ENCODE measurements at regions not wholly inside any gene's neighbourhood (a gene's known extent, or its start where the extent isn't known, plus 50 kb on each side); places are given as distances from the start of the nearest gene placed in this dataset.

DNA sequence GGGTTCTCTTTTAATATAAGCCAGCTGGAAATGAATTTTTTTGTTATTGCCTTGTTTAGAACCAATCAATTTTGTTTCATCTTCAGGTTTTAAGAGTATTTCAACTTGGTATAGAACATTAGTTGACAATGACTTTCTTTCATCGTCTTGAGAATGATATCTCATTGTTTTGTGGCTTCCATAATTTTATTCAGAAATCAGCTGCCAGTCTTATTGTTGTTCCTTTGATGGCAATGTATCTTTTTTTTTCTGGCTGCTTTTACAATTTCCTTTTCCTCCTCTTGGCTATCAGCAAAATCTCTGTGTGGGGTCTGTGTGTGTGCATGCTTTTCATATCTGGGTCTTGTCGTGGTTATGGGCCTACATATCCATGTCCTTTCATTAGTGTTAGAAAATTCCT is 1536.4 kb upstream of the TENM3 start:
- Histone ChIP-seq H3K4ac (ENCODE audit: low read length) (no peak overlapping the region), H2BK15ac (ENCODE audit: low read length) (no peak overlapping the region), H3K18ac (ENCODE audit: low read length) (no peak overlapping the region), H4K8ac (ENCODE audit: low read depth, low read length) (no peak overlapping the region), H3K14ac (ENCODE audit: low read length) (no peak overlapping the region), H4K91ac (ENCODE audit: low read depth, low read length, poor library complexity) (no peak overlapping the region), H3K79me1 (ENCODE audit: low read depth, low read length) (no peaks in the 10 kb centered on the region), H2BK5ac (ENCODE audit: low read length) (no peak overlapping the region), H3K4me3 (ENCODE audit: low read length in 2 of 2) (no peak overlapping the region), H3K27ac (replicated peaks; ENCODE audit: low read length) (no peak overlapping the region), H2BK12ac (ENCODE audit: low read length) (no peak overlapping the region), H3K23ac (ENCODE audit: low read depth, low read length, poor library complexity) (no peak overlapping the region), H3K4me2 (ENCODE audit: insufficient read depth, low read length, poor library complexity, severe bottlenecking) (no peak overlapping the region), H3K4me1 (ENCODE audit: control insufficient read depth in 2 of 2, insufficient read depth in 1 of 2, low read depth in 1 of 2, low read length in 2 of 2) (no peaks in the 10 kb centered on the region), H3K36me3 (replicated peaks in 1 of 2; ENCODE audit: control insufficient read depth in 2 of 2, insufficient read depth in 2 of 2, low read length in 2 of 2) (no peaks in the 10 kb centered on the region), H3K9ac (ENCODE audit: low read depth, low read length, poor library complexity) (no peak overlapping the region), H2BK120ac (ENCODE audit: low read depth, low read length) (no peak overlapping the region), H3K9me3 (replicated peaks in 1 of 2; ENCODE audit: control insufficient read depth in 2 of 2, insufficient read depth in 1 of 2, low read depth in 1 of 2, low read length in 2 of 2) (peaks cover 0 to 1% of the 10 kb centered on the region in 2 donors), H2AK5ac (ENCODE audit: low read depth, low read length) (no peak overlapping the region), H3K27me3 (ENCODE audit: control insufficient read depth in 3 of 3, insufficient read depth in 3 of 3, low read depth in 1 of 3, low read length in 3 of 3) (no peaks in the 10 kb centered on the region), H2AFZ (ENCODE audit: low read length) (no peak overlapping the region)
- DNase-seq (ENCODE audit: low spot score): no peak
- WGBS, 2 donors (ENCODE audit: extremely low coverage in 2 of 2, insufficient read length in 2 of 2, insufficient replicate concordance in 1 of 2): no CpG with 5 or more reads among the region's 2 CpGs

DNA sequence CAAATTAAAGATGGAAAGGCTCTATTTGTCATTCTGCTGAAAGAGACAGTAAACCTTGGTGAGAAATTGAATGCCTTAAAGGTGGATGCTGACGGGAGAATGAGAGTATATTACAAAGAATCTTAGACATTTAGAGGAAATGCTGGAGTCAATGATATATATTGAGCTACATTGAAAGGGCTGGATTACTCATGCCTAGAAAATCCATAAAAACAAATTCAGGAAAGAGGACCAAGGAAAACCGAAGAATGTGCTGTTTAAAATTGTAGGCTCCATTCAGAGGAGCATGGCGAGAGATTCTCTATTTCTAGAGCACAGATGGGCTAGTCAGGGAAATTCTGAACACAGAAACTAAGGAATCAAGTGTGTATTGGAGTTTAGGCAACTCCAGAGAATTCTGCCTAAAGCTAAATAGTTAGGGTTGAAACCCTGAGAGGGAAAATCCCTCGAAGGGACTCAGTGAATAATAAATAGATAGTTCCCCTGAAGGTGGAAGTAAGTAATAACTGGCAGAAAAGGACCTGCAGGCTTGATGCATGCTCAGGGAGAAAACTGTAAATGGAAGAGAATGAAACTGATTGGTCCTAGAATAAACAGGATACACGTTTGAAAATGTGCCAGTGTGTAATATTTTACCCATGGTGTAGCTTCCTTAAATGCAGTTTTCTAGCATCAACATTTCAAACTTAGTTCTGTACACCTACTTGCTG is 1532.4 kb upstream of the TENM3 start:
- Histone ChIP-seq H2AK5ac (ENCODE audit: low read depth, low read length) (no peak overlapping the region), H2BK15ac (ENCODE audit: low read length) (no peak overlapping the region), H3K14ac (ENCODE audit: low read length) (no peak overlapping the region), H2BK12ac (ENCODE audit: low read length) (no peak overlapping the region), H3K4me2 (ENCODE audit: insufficient read depth, low read length, poor library complexity, severe bottlenecking) (no peak overlapping the region), H3K4ac (ENCODE audit: low read length) (no peak overlapping the region), H2BK5ac (ENCODE audit: low read length) (no peak overlapping the region), H4K91ac (ENCODE audit: low read depth, low read length, poor library complexity) (no peak overlapping the region), H3K27me3 (ENCODE audit: control insufficient read depth in 3 of 3, insufficient read depth in 3 of 3, low read depth in 1 of 3, low read length in 3 of 3) (no peaks in the 10 kb centered on the region), H4K8ac (ENCODE audit: low read depth, low read length) (no peak overlapping the region), H3K23ac (ENCODE audit: low read depth, low read length, poor library complexity) (no peak overlapping the region), H3K27ac (replicated peaks; ENCODE audit: low read length) (no peak overlapping the region), H3K36me3 (replicated peaks in 1 of 2; ENCODE audit: control insufficient read depth in 2 of 2, insufficient read depth in 2 of 2, low read length in 2 of 2) (no peaks in the 10 kb centered on the region), H3K9ac (ENCODE audit: low read depth, low read length, poor library complexity) (no peak overlapping the region), H2AFZ (ENCODE audit: low read length) (no peak overlapping the region), H3K18ac (ENCODE audit: low read length) (no peak overlapping the region), H3K79me1 (ENCODE audit: low read depth, low read length) (no peaks in the 10 kb centered on the region), H2BK120ac (ENCODE audit: low read depth, low read length) (no peak overlapping the region), H3K9me3 (replicated peaks in 1 of 2; ENCODE audit: control insufficient read depth in 2 of 2, insufficient read depth in 1 of 2, low read depth in 1 of 2, low read length in 2 of 2) (peaks cover 0 to 1% of the 10 kb centered on the region in 2 donors), H3K4me3 (ENCODE audit: low read length in 2 of 2) (no peak overlapping the region), H3K4me1 (ENCODE audit: control insufficient read depth in 2 of 2, insufficient read depth in 1 of 2, low read depth in 1 of 2, low read length in 2 of 2) (no peaks in the 10 kb centered on the region)
- no CpG with 5 or more reads among the region's 5 CpGs for WGBS, 2 donors (ENCODE audit: extremely low coverage in 2 of 2, insufficient read length in 2 of 2, insufficient replicate concordance in 1 of 2)
- DNase-seq (ENCODE audit: low spot score): no peak

DNA sequence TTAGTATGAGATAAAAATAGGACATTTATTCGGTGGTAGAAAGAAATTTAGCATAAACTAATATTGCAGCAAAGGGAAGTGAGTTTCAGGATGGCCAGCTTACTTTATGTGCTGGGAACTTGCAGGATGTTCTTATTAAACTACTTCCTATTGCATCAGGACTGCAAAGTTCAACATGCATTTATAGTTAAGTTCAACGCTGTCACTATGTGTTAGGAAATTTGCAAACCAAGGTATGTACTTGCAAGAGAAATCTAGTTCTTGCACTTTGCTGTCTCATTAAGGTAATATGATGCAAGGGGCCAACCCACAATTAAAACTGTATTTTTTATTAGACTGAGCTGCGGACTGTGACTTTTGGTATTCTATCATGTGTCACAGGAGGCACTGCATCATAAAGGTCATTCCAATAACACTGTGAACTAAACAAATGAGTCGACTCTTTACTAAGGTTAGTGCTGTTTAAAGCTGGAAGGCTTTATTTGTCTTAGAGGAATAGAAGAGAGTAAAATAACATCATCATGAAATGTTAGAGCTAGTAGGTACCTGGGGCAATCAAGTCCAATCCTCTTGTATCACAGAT is 1525.7 kb upstream of the TENM3 start:
- no peak overlapping the region for H2BK12ac ChIP-seq (ENCODE audit: low read length)
- no peak overlapping the region for H3K23ac ChIP-seq (ENCODE audit: low read depth, low read length, poor library complexity)
- no peaks in the 10 kb centered on the region for H3K36me3 ChIP-seq (replicated peaks in 1 of 2; ENCODE audit: control insufficient read depth in 2 of 2, insufficient read depth in 2 of 2, low read length in 2 of 2)
- no peak overlapping the region for H2BK5ac ChIP-seq (ENCODE audit: low read length)
- no peak overlapping the region for H3K4me2 ChIP-seq (ENCODE audit: insufficient read depth, low read length, poor library complexity, severe bottlenecking)
- no peak for DNase-seq (ENCODE audit: low spot score)
- no peaks in the 10 kb centered on the region for H3K79me1 ChIP-seq (ENCODE audit: low read depth, low read length)
- H3K14ac ChIP-seq (ENCODE audit: low read length): no peak overlapping the region
- H3K27me3 ChIP-seq (ENCODE audit: control insufficient read depth in 3 of 3, insufficient read depth in 3 of 3, low read depth in 1 of 3, low read length in 3 of 3): peaks cover 0 to 4% (median 0%) of the 10 kb centered on the region in 3 experiments
- H3K4me1 ChIP-seq (ENCODE audit: control insufficient read depth in 2 of 2, insufficient read depth in 1 of 2, low read depth in 1 of 2, low read length in 2 of 2): no peaks in the 10 kb centered on the region
- H2AFZ ChIP-seq (ENCODE audit: low read length): no peak overlapping the region
- H4K8ac ChIP-seq (ENCODE audit: low read depth, low read length): no peak overlapping the region
- H3K9me3 ChIP-seq (replicated peaks in 1 of 2; ENCODE audit: control insufficient read depth in 2 of 2, insufficient read depth in 1 of 2, low read depth in 1 of 2, low read length in 2 of 2): no peaks in the 10 kb centered on the region
- H3K4me3 ChIP-seq (ENCODE audit: low read length in 2 of 2): no peak overlapping the region
- H4K91ac ChIP-seq (ENCODE audit: low read depth, low read length, poor library complexity): no peak overlapping the region
- H3K4ac ChIP-seq (ENCODE audit: low read length): no peak overlapping the region
- no peak overlapping the region for H2BK120ac ChIP-seq (ENCODE audit: low read depth, low read length)
- H3K18ac ChIP-seq (ENCODE audit: low read length): no peak overlapping the region
- no peak overlapping the region for H3K9ac ChIP-seq (ENCODE audit: low read depth, low read length, poor library complexity)
- no CpG with 5 or more reads among the region's 4 CpGs for WGBS, 2 donors (ENCODE audit: extremely low coverage in 2 of 2, insufficient read length in 2 of 2, insufficient replicate concordance in 1 of 2)
- no peak overlapping the region for H2AK5ac ChIP-seq (ENCODE audit: low read depth, low read length)
- H3K27ac ChIP-seq (replicated peaks; ENCODE audit: low read length): no peak overlapping the region
- H2BK15ac ChIP-seq (ENCODE audit: low read length): no peak overlapping the region

DNA sequence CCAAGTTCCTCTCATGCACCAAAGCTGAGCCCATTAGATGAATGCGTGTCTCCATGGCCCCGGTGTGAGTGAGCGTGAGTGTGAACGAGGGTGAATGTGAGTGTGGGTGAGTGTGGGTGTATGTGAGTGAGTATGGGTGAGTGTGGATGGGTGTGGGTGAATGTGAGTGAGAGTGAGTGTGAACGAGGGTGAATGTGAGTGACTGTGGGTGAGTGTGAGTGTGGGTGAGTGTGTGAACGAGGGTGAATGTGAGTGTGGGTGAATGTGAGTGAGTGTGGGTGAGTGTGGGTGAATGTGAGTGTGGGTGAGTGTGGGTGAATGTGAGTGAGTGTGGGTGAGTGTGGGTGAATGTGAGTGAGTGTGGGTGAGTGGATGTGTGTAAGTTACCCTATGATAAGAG is 1521.8 kb upstream of the TENM3 start:
- H2AK5ac ChIP-seq (ENCODE audit: low read depth, low read length): no peak overlapping the region
- no peaks in the 10 kb centered on the region for H3K4me1 ChIP-seq (ENCODE audit: control insufficient read depth in 2 of 2, insufficient read depth in 1 of 2, low read depth in 1 of 2, low read length in 2 of 2)
- H3K27me3 ChIP-seq (ENCODE audit: control insufficient read depth in 3 of 3, insufficient read depth in 3 of 3, low read depth in 1 of 3, low read length in 3 of 3): peaks cover 0 to 4% (median 0%) of the 10 kb centered on the region in 3 experiments
- no peak overlapping the region for H3K4me2 ChIP-seq (ENCODE audit: insufficient read depth, low read length, poor library complexity, severe bottlenecking)
- H3K36me3 ChIP-seq (replicated peaks in 1 of 2; ENCODE audit: control insufficient read depth in 2 of 2, insufficient read depth in 2 of 2, low read length in 2 of 2): no peaks in the 10 kb centered on the region
- no peak overlapping the region for H3K9ac ChIP-seq (ENCODE audit: low read depth, low read length, poor library complexity)
- no peaks in the 10 kb centered on the region for H3K79me1 ChIP-seq (ENCODE audit: low read depth, low read length)
- no peak overlapping the region for H2BK15ac ChIP-seq (ENCODE audit: low read length)
- H3K27ac ChIP-seq (replicated peaks; ENCODE audit: low read length): no peak overlapping the region
- H2AFZ ChIP-seq (ENCODE audit: low read length): no peak overlapping the region
- no peak overlapping the region for H3K18ac ChIP-seq (ENCODE audit: low read length)
- no peak overlapping the region for H4K91ac ChIP-seq (ENCODE audit: low read depth, low read length, poor library complexity)
- H2BK5ac ChIP-seq (ENCODE audit: low read length): no peak overlapping the region
- no peak overlapping the region for H4K8ac ChIP-seq (ENCODE audit: low read depth, low read length)
- no peak overlapping the region for H2BK12ac ChIP-seq (ENCODE audit: low read length)
- WGBS, 2 donors (ENCODE audit: extremely low coverage in 2 of 2, insufficient read length in 2 of 2, insufficient replicate concordance in 1 of 2): 86 to 100% methylated on average over 1 to 4 of the region's 6 CpGs
- DNase-seq (ENCODE audit: low spot score): no peak
- H2BK120ac ChIP-seq (ENCODE audit: low read depth, low read length): no peak overlapping the region
- no peak overlapping the region for H3K14ac ChIP-seq (ENCODE audit: low read length)
- H3K9me3 ChIP-seq (replicated peaks in 1 of 2; ENCODE audit: control insufficient read depth in 2 of 2, insufficient read depth in 1 of 2, low read depth in 1 of 2, low read length in 2 of 2): no peaks in the 10 kb centered on the region
- H3K4me3 ChIP-seq (ENCODE audit: low read length in 2 of 2): peak overlapping the region in 1 of 2 donors; percentile 66
- H3K23ac ChIP-seq (ENCODE audit: low read depth, low read length, poor library complexity): no peak overlapping the region
- no peak overlapping the region for H3K4ac ChIP-seq (ENCODE audit: low read length)

Data from neuronal stem cell (in vitro differentiated cells).